ENCODE measurements at regions not wholly inside any gene's neighbourhood (a gene's known extent, or its start where the extent isn't known, plus 50 kb on each side); places are given as distances from the start of the nearest gene placed in this dataset.

GRCh38 chr4:1493540-1494287 lies 87.5 kb upstream of the NKX1-1 start:
- Histone ChIP-seq H2AFZ (ENCODE audit: low read length) (no peak overlapping the region), H4K20me1 (ENCODE audit: insufficient read depth, low read length) (no peaks in the 10 kb centered on the region), H3K4me1 (ENCODE audit: insufficient read depth, low read length) (no peaks in the 10 kb centered on the region), H3K79me2 (ENCODE audit: insufficient read depth, low read length) (no peaks in the 10 kb centered on the region), H3K4me2 (ENCODE audit: insufficient read depth, low read length) (no peak overlapping the region), H3K9me3 (ENCODE audit: low read depth, low read length) (no peaks in the 10 kb centered on the region), H3K27me3 (ENCODE audit: insufficient read depth, low read length) (peaks cover 8% of the 10 kb centered on the region), H3K36me3 (ENCODE audit: insufficient read depth, low read length) (no peaks in the 10 kb centered on the region), H3K4me3 (ENCODE audit: insufficient read depth, low read length) (no peak overlapping the region), H3K27ac (ENCODE audit: low read depth, low read length) (no peak overlapping the region)
- DNase-seq (ENCODE audit: insufficient read length, low spot score, missing footprints): peak; percentile 46
- TF ChIP-seq, protein P1, sequence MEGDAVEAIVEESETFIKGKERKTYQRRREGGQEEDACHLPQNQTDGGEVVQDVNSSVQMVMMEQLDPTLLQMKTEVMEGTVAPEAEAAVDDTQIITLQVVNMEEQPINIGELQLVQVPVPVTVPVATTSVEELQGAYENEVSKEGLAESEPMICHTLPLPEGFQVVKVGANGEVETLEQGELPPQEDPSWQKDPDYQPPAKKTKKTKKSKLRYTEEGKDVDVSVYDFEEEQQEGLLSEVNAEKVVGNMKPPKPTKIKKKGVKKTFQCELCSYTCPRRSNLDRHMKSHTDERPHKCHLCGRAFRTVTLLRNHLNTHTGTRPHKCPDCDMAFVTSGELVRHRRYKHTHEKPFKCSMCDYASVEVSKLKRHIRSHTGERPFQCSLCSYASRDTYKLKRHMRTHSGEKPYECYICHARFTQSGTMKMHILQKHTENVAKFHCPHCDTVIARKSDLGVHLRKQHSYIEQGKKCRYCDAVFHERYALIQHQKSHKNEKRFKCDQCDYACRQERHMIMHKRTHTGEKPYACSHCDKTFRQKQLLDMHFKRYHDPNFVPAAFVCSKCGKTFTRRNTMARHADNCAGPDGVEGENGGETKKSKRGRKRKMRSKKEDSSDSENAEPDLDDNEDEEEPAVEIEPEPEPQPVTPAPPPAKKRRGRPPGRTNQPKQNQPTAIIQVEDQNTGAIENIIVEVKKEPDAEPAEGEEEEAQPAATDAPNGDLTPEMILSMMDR (IDR thresholded peaks at IDR 0.05; ENCODE audit: extremely low read depth, low read depth, low read length): no peak

DNA sequence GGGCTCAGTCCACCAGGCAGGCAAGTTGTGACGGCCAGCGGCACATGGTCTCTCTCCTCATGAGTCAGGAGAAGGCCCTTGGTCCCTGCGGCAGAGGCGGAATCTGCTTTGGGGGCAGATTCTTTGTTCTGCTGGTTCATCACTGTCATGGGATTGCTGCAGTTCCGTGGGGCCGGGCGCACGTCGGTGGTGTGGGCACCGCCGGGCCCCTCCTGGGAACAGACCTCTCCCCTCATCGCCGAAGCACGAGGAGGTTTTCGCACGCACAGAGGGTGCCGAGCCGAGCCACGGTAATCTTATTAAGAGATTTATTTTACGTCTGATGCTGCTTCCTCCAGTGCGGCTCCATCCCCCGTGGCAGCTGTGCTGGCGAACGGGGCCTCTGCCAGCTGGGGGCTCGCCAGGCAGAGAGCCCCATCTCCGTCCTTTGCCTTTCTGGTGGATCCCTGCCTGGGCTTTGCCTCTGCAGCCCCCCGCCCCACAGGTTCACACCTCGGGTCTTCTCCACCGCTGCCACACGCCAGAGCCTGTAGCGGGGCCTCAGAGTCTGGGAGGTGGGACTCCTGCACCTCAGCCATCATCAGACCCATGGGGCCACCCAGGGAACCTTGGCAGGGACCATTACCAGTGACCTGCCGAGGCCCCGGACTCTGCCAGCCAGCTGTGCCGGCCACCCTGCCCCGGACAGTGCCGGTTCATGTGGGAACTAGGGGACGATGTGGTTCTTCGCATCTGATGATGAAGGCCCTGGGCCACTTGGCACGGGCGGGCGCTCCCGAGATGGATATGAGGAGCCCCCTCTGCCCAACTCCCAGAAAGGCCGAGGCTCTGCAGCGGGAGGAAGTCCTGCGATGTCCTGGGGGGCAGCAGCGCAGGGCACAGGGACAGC lies 86.7 kb upstream of the NKX1-1 start:
- no peaks in the 10 kb centered on the region for H4K20me1 ChIP-seq (ENCODE audit: insufficient read depth, low read length)
- H3K27me3 ChIP-seq (ENCODE audit: insufficient read depth, low read length): peaks cover 8% of the 10 kb centered on the region
- no peaks in the 10 kb centered on the region for H3K36me3 ChIP-seq (ENCODE audit: insufficient read depth, low read length)
- DNase-seq (ENCODE audit: insufficient read length, low spot score, missing footprints): peak; percentile 82
- no peaks in the 10 kb centered on the region for H3K9me3 ChIP-seq (ENCODE audit: low read depth, low read length)
- H3K4me1 ChIP-seq (ENCODE audit: insufficient read depth, low read length): no peaks in the 10 kb centered on the region
- H2AFZ ChIP-seq (ENCODE audit: low read length): no peak overlapping the region
- TF ChIP-seq, protein P1 (IDR thresholded peaks at IDR 0.05; ENCODE audit: extremely low read depth, low read depth, low read length): no peak
- H3K27ac ChIP-seq (ENCODE audit: low read depth, low read length): no peak overlapping the region
- no peak overlapping the region for H3K4me3 ChIP-seq (ENCODE audit: insufficient read depth, low read length)
- no peaks in the 10 kb centered on the region for H3K79me2 ChIP-seq (ENCODE audit: insufficient read depth, low read length)
- no peak overlapping the region for H3K4me2 ChIP-seq (ENCODE audit: insufficient read depth, low read length)

DNA sequence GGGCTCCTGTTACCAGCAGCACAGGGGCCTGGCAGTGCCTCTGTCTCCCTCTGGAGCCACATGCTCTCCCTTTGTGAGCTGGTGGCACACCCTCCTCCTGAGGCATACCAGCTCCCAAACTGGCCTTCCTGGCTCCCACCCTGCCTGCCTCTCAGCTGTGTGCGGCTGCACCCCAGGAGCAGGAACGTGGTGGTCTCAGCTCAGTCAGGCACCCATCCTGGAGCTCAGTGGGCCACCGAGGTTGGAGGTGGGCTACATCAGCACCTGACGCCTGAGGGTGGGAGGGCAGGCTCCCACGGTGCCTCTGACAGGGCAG lies 85.9 kb upstream of the NKX1-1 start:
- TF ChIP-seq, protein P1 (IDR thresholded peaks at IDR 0.05; ENCODE audit: extremely low read depth, low read depth, low read length): no peak
- H3K9me3 ChIP-seq (ENCODE audit: low read depth, low read length): no peaks in the 10 kb centered on the region
- H3K4me3 ChIP-seq (ENCODE audit: insufficient read depth, low read length): no peak overlapping the region
- no peak overlapping the region for H3K4me2 ChIP-seq (ENCODE audit: insufficient read depth, low read length)
- H3K79me2 ChIP-seq (ENCODE audit: insufficient read depth, low read length): no peaks in the 10 kb centered on the region
- no peaks in the 10 kb centered on the region for H3K36me3 ChIP-seq (ENCODE audit: insufficient read depth, low read length)
- no peak overlapping the region for H3K27ac ChIP-seq (ENCODE audit: low read depth, low read length)
- peak; percentile 71 for DNase-seq (ENCODE audit: insufficient read length, low spot score, missing footprints)
- no peaks in the 10 kb centered on the region for H3K4me1 ChIP-seq (ENCODE audit: insufficient read depth, low read length)
- no peaks in the 10 kb centered on the region for H4K20me1 ChIP-seq (ENCODE audit: insufficient read depth, low read length)
- peaks cover 8% of the 10 kb centered on the region for H3K27me3 ChIP-seq (ENCODE audit: insufficient read depth, low read length)
- no peak overlapping the region for H2AFZ ChIP-seq (ENCODE audit: low read length)

All from osteoblast (primary cell).